ENCODE measurements at regions not wholly inside any gene's neighbourhood (a gene's known extent, or its start where the extent isn't known, plus 50 kb on each side); places are given as distances from the start of the nearest gene placed in this dataset.

DNA sequence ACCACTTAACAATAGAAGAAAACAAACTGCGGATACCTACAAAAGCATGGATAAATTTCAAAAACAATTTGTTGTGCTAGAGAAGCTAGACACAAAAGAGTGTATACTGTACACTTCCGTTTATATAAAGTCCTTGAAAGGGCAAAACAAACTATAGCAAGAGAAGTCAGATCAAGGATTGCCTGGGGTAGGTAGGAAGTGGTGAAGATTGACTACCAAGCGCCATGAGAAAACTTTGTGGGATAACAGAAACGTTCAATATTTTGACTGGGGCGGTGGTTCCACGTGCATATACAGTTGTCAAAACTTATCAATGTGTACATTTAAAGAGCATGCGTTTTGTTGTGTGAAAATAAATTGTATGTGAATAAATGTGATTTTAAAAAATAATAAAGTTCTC is 55.6 kb upstream of the CCL2 start:
- TF ChIP-seq ZFP30 (CRISPR knock-in tag; IDR thresholded peaks at IDR 0.05) (no peak), ZNF70 (CRISPR knock-in tag; IDR thresholded peaks at IDR 0.05) (no peak), SNAI2 (CRISPR knock-in tag; IDR thresholded peaks at IDR 0.05) (no peak), ARNTL (CRISPR knock-in tag; IDR thresholded peaks at IDR 0.05; ENCODE audit: borderline replicate concordance, low read depth) (no peak), OSR1 (CRISPR knock-in tag; IDR thresholded peaks at IDR 0.05) (no peak), GLIS3 (CRISPR knock-in tag; IDR thresholded peaks at IDR 0.05) (no peak), CSDC2 (CRISPR knock-in tag; IDR thresholded peaks at IDR 0.05) (no peak), ZNF8 (CRISPR knock-in tag; IDR thresholded peaks at IDR 0.05) (no peak), TCF4 (CRISPR knock-in tag; IDR thresholded peaks at IDR 0.05; ENCODE audit: borderline replicate concordance) (no peak)
- TF ChIP-seq, protein P1, sequence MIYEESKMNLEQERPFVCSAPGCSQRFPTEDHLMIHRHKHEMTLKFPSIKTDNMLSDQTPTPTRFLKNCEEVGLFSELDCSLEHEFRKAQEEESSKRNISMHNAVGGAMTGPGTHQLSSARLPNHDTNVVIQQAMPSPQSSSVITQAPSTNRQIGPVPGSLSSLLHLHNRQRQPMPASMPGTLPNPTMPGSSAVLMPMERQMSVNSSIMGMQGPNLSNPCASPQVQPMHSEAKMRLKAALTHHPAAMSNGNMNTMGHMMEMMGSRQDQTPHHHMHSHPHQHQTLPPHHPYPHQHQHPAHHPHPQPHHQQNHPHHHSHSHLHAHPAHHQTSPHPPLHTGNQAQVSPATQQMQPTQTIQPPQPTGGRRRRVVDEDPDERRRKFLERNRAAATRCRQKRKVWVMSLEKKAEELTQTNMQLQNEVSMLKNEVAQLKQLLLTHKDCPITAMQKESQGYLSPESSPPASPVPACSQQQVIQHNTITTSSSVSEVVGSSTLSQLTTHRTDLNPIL (CRISPR knock-in tag; IDR thresholded peaks at IDR 0.05; ENCODE audit: low read depth): no peak
- TF ChIP-seq, protein P2, sequence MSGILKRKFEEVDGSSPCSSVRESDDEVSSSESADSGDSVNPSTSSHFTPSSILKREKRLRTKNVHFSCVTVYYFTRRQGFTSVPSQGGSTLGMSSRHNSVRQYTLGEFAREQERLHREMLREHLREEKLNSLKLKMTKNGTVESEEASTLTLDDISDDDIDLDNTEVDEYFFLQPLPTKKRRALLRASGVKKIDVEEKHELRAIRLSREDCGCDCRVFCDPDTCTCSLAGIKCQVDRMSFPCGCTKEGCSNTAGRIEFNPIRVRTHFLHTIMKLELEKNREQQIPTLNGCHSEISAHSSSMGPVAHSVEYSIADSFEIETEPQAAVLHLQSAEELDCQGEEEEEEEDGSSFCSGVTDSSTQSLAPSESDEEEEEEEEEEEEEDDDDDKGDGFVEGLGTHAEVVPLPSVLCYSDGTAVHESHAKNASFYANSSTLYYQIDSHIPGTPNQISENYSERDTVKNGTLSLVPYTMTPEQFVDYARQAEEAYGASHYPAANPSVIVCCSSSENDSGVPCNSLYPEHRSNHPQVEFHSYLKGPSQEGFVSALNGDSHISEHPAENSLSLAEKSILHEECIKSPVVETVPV (CRISPR knock-in tag; IDR thresholded peaks at IDR 0.05): no peak
- TF ChIP-seq, protein P3, sequence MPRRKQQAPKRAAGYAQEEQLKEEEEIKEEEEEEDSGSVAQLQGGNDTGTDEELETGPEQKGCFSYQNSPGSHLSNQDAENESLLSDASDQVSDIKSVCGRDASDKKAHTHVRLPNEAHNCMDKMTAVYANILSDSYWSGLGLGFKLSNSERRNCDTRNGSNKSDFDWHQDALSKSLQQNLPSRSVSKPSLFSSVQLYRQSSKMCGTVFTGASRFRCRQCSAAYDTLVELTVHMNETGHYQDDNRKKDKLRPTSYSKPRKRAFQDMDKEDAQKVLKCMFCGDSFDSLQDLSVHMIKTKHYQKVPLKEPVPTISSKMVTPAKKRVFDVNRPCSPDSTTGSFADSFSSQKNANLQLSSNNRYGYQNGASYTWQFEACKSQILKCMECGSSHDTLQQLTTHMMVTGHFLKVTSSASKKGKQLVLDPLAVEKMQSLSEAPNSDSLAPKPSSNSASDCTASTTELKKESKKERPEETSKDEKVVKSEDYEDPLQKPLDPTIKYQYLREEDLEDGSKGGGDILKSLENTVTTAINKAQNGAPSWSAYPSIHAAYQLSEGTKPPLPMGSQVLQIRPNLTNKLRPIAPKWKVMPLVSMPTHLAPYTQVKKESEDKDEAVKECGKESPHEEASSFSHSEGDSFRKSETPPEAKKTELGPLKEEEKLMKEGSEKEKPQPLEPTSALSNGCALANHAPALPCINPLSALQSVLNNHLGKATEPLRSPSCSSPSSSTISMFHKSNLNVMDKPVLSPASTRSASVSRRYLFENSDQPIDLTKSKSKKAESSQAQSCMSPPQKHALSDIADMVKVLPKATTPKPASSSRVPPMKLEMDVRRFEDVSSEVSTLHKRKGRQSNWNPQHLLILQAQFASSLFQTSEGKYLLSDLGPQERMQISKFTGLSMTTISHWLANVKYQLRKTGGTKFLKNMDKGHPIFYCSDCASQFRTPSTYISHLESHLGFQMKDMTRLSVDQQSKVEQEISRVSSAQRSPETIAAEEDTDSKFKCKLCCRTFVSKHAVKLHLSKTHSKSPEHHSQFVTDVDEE (CRISPR knock-in tag; IDR thresholded peaks at IDR 0.05): no peak
- TF ChIP-seq, protein P4, sequence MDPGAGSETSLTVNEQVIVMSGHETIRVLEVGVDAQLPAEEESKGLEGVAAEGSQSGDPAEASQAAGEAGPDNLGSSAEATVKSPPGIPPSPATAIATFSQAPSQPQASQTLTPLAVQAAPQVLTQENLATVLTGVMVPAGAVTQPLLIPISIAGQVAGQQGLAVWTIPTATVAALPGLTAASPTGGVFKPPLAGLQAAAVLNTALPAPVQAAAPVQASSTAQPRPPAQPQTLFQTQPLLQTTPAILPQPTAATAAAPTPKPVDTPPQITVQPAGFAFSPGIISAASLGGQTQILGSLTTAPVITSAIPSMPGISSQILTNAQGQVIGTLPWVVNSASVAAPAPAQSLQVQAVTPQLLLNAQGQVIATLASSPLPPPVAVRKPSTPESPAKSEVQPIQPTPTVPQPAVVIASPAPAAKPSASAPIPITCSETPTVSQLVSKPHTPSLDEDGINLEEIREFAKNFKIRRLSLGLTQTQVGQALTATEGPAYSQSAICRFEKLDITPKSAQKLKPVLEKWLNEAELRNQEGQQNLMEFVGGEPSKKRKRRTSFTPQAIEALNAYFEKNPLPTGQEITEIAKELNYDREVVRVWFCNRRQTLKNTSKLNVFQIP (CRISPR knock-in tag; IDR thresholded peaks at IDR 0.05; ENCODE audit: borderline replicate concordance, low read depth): no peak
- TF ChIP-seq, protein P5, sequence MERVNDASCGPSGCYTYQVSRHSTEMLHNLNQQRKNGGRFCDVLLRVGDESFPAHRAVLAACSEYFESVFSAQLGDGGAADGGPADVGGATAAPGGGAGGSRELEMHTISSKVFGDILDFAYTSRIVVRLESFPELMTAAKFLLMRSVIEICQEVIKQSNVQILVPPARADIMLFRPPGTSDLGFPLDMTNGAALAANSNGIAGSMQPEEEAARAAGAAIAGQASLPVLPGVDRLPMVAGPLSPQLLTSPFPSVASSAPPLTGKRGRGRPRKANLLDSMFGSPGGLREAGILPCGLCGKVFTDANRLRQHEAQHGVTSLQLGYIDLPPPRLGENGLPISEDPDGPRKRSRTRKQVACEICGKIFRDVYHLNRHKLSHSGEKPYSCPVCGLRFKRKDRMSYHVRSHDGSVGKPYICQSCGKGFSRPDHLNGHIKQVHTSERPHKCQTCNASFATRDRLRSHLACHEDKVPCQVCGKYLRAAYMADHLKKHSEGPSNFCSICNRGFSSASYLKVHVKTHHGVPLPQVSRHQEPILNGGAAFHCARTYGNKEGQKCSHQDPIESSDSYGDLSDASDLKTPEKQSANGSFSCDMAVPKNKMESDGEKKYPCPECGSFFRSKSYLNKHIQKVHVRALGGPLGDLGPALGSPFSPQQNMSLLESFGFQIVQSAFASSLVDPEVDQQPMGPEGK (CRISPR knock-in tag; IDR thresholded peaks at IDR 0.05; ENCODE audit: borderline replicate concordance): no peak
- no peak; the same call in 2 of the 3 replicates for ATAC-seq

DNA sequence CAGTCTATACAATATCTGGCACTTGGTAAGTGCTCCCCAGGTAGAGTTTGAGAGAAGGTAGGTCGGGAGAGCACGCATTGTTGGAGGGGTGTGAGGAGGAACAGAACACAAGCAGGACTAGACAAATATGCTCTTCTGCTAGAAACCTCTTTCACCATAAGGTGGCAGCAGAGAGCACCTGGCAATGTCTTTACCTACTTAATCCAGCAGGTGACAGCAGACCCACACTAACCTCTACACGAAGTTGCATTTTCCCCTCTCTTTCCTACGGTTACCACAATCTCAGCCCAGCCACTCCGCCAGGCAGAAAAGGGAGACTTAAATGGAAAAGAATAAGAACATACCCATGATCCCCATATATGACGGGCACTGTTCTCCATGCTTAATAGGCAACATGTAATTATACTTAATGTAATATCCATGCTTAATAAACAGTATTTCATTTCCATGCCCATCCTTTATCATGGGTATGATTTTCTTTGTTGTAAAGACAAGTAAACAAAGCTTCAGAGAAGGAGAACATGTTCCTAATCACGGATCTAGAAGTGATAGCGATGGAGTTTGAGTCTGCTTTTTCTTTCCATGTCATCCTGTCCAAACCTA is 55.1 kb upstream of the CCL2 start:
- no peak for TF ChIP-seq ESRRG (CRISPR knock-in tag; IDR thresholded peaks at IDR 0.05)
- TF ChIP-seq GLIS3 (CRISPR knock-in tag; IDR thresholded peaks at IDR 0.05): no peak
- TF ChIP-seq, protein P1 (CRISPR knock-in tag; IDR thresholded peaks at IDR 0.05; ENCODE audit: low read depth): no peak
- TF ChIP-seq, protein P2 (CRISPR knock-in tag; IDR thresholded peaks at IDR 0.05): no peak
- no peak for TF ChIP-seq ZNF565 (CRISPR knock-in tag; conservative IDR thresholded peaks at IDR 0.05; ENCODE audit: low read depth)
- TF ChIP-seq ZFP30 (CRISPR knock-in tag; IDR thresholded peaks at IDR 0.05): no peak
- no peak for TF ChIP-seq ZFP3 (CRISPR knock-in tag; IDR thresholded peaks at IDR 0.05)
- TF ChIP-seq OSR1 (CRISPR knock-in tag; IDR thresholded peaks at IDR 0.05): no peak
- no peak for TF ChIP-seq TOX (CRISPR knock-in tag; IDR thresholded peaks at IDR 0.05; ENCODE audit: borderline replicate concordance)
- no peak for TF ChIP-seq SNAI2 (CRISPR knock-in tag; IDR thresholded peaks at IDR 0.05)
- no peak for TF ChIP-seq ARNTL (CRISPR knock-in tag; IDR thresholded peaks at IDR 0.05; ENCODE audit: borderline replicate concordance, low read depth)
- TF ChIP-seq, protein P4 (CRISPR knock-in tag; IDR thresholded peaks at IDR 0.05; ENCODE audit: borderline replicate concordance, low read depth): no peak
- TF ChIP-seq BACH2 (CRISPR knock-in tag; IDR thresholded peaks at IDR 0.05; ENCODE audit: borderline replicate concordance): no peak
- no peak for TF ChIP-seq RARB (CRISPR knock-in tag; IDR thresholded peaks at IDR 0.05)
- TF ChIP-seq ZC3H10 (CRISPR knock-in tag; IDR thresholded peaks at IDR 0.05): no peak
- peak; percentile 97 for ATAC-seq
